ENCODE measurements at regions not wholly inside any gene's neighbourhood (a gene's known extent, or its start where the extent isn't known, plus 50 kb on each side); places are given as distances from the start of the nearest gene placed in this dataset.

DNA sequence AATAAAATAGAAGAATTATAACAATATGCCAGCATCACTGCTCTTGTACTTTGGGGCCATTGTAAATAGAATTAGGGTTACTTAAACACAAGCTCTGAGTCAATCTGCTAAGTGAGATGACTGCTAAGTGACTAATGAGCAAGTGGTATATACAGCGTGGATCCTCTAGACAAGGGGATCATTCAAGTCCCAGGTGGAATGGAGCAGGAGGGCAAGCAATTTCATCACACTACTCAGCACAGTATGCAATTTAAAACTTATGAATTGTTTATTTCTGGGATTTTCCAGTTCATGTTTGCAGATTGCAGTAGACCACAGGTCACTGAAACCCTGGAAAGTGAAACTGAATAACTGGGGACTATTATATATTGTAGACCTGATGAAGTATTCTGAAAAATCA is 235.3 kb downstream of the BTBD3 start:
- TF ChIP-seq POLR2AphosphoS5 (IDR thresholded peaks at IDR 0.05; ENCODE audit: low read depth) (no peak), GABPA (IDR thresholded peaks at IDR 0.05; ENCODE audit: low read depth) (no peak)
- TF ChIP-seq, protein P1, sequence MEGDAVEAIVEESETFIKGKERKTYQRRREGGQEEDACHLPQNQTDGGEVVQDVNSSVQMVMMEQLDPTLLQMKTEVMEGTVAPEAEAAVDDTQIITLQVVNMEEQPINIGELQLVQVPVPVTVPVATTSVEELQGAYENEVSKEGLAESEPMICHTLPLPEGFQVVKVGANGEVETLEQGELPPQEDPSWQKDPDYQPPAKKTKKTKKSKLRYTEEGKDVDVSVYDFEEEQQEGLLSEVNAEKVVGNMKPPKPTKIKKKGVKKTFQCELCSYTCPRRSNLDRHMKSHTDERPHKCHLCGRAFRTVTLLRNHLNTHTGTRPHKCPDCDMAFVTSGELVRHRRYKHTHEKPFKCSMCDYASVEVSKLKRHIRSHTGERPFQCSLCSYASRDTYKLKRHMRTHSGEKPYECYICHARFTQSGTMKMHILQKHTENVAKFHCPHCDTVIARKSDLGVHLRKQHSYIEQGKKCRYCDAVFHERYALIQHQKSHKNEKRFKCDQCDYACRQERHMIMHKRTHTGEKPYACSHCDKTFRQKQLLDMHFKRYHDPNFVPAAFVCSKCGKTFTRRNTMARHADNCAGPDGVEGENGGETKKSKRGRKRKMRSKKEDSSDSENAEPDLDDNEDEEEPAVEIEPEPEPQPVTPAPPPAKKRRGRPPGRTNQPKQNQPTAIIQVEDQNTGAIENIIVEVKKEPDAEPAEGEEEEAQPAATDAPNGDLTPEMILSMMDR (IDR thresholded peaks at IDR 0.05; ENCODE audit: insufficient read depth, low read length) = no peak
- TF ChIP-seq, protein P2, sequence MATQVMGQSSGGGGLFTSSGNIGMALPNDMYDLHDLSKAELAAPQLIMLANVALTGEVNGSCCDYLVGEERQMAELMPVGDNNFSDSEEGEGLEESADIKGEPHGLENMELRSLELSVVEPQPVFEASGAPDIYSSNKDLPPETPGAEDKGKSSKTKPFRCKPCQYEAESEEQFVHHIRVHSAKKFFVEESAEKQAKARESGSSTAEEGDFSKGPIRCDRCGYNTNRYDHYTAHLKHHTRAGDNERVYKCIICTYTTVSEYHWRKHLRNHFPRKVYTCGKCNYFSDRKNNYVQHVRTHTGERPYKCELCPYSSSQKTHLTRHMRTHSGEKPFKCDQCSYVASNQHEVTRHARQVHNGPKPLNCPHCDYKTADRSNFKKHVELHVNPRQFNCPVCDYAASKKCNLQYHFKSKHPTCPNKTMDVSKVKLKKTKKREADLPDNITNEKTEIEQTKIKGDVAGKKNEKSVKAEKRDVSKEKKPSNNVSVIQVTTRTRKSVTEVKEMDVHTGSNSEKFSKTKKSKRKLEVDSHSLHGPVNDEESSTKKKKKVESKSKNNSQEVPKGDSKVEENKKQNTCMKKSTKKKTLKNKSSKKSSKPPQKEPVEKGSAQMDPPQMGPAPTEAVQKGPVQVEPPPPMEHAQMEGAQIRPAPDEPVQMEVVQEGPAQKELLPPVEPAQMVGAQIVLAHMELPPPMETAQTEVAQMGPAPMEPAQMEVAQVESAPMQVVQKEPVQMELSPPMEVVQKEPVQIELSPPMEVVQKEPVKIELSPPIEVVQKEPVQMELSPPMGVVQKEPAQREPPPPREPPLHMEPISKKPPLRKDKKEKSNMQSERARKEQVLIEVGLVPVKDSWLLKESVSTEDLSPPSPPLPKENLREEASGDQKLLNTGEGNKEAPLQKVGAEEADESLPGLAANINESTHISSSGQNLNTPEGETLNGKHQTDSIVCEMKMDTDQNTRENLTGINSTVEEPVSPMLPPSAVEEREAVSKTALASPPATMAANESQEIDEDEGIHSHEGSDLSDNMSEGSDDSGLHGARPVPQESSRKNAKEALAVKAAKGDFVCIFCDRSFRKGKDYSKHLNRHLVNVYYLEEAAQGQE (IDR thresholded peaks at IDR 0.05; ENCODE audit: insufficient replicate concordance, low read depth) = no peak

Data from HL-60 (cell line).